ENCODE measurements at regions not wholly inside any gene's neighbourhood (a gene's known extent, or its start where the extent isn't known, plus 50 kb on each side); places are given as distances from the start of the nearest gene placed in this dataset.
"Not testable (repeated sequence)": the region's sequence is repeated elsewhere in the genome, so short reads cannot be mapped to it uniquely, and the experiment has no call there.

GRCh38 chr2:91770046-91770575 is 3078.6 kb downstream of the RPIA start:
- H3K27me3 Mint-ChIP-seq; H3K36me3 ChIP-seq (ENCODE audit: control insufficient read depth in 2 of 2, extremely low read depth in 1 of 2, insufficient read depth in 1 of 2, low read length in 1 of 2); H3K9me3 ChIP-seq; H3K4me1 ChIP-seq (ENCODE audit: control insufficient read depth in 1 of 2, extremely low read depth in 1 of 2, insufficient read depth in 2 of 2, low read length in 2 of 2); H3K36me3 Mint-ChIP-seq; H3K4me3 ChIP-seq (ENCODE audit: control insufficient read depth in 1 of 2, extremely low read depth in 1 of 2, low read length in 1 of 2); H3K4me1 Mint-ChIP-seq; H3K27ac Mint-ChIP-seq; POLR2A ChIA-PET; CTCF ChIA-PET; DNase-seq; H3K9me3 Mint-ChIP-seq; H3K27ac ChIP-seq (ENCODE audit: low read length); ATAC-seq (replicated peaks in 1 of 4); H3K27me3 ChIP-seq (replicated peaks in 1 of 2; ENCODE audit: control insufficient read depth in 2 of 2, extremely low read depth in 1 of 2, insufficient read depth in 2 of 2, low read length in 1 of 2); H3K4me3 Mint-ChIP-seq: not testable (repeated sequence)
- WGBS (ENCODE audit: insufficient coverage): 50% methylated on average over 2 of the region's 8 CpGs

GRCh38 chr2:91771604-91772003 is 3080.1 kb downstream of the RPIA start:
- H3K27ac ChIP-seq (ENCODE audit: low read length); H3K4me1 ChIP-seq (ENCODE audit: control insufficient read depth in 1 of 2, extremely low read depth in 1 of 2, insufficient read depth in 2 of 2, low read length in 2 of 2); H3K27me3 Mint-ChIP-seq; H3K27ac Mint-ChIP-seq; DNase-seq; H3K9me3 ChIP-seq; H3K36me3 Mint-ChIP-seq; H3K4me3 ChIP-seq (ENCODE audit: control insufficient read depth in 1 of 2, extremely low read depth in 1 of 2, low read length in 1 of 2); CTCF ChIA-PET; H3K4me1 Mint-ChIP-seq; POLR2A ChIA-PET; H3K9me3 Mint-ChIP-seq; H3K27me3 ChIP-seq (replicated peaks in 1 of 2; ENCODE audit: control insufficient read depth in 2 of 2, extremely low read depth in 1 of 2, insufficient read depth in 2 of 2, low read length in 1 of 2); H3K36me3 ChIP-seq (ENCODE audit: control insufficient read depth in 2 of 2, extremely low read depth in 1 of 2, insufficient read depth in 1 of 2, low read length in 1 of 2); H3K4me3 Mint-ChIP-seq; ATAC-seq (replicated peaks in 1 of 4): not testable (repeated sequence)
- WGBS (ENCODE audit: insufficient coverage): 70% methylated on average over 2 of the region's 4 CpGs

GRCh38 chr2:91772240-91772937 is 3080.9 kb downstream of the RPIA start:
- H3K4me3 Mint-ChIP-seq: not testable (repeated sequence)

GRCh38 chr2:91773810-91774209 is 3082.3 kb downstream of the RPIA start:
- DNase-seq; H3K9me3 ChIP-seq; H3K36me3 ChIP-seq (ENCODE audit: control insufficient read depth in 2 of 2, extremely low read depth in 1 of 2, insufficient read depth in 1 of 2, low read length in 1 of 2); H3K36me3 Mint-ChIP-seq; H3K27me3 Mint-ChIP-seq; H3K4me1 ChIP-seq (ENCODE audit: control insufficient read depth in 1 of 2, extremely low read depth in 1 of 2, insufficient read depth in 2 of 2, low read length in 2 of 2); H3K9me3 Mint-ChIP-seq; CTCF ChIA-PET; H3K4me3 Mint-ChIP-seq; H3K4me3 ChIP-seq (ENCODE audit: control insufficient read depth in 1 of 2, extremely low read depth in 1 of 2, low read length in 1 of 2); H3K27ac Mint-ChIP-seq; POLR2A ChIA-PET; H3K4me1 Mint-ChIP-seq; ATAC-seq (replicated peaks in 1 of 4); H3K27me3 ChIP-seq (replicated peaks in 1 of 2; ENCODE audit: control insufficient read depth in 2 of 2, extremely low read depth in 1 of 2, insufficient read depth in 2 of 2, low read length in 1 of 2); H3K27ac ChIP-seq (ENCODE audit: low read length): not testable (repeated sequence)
- WGBS (ENCODE audit: insufficient coverage): no CpG with 5 or more reads among the region's 9 CpGs

More at GRCh38 chr2:91772240-91772937, 3080.9 kb downstream of the RPIA start:
- WGBS (ENCODE audit: insufficient coverage): no CpG with 5 or more reads among the region's 13 CpGs
- H3K9me3 Mint-ChIP-seq; CTCF ChIA-PET; H3K4me1 ChIP-seq (ENCODE audit: control insufficient read depth in 1 of 2, extremely low read depth in 1 of 2, insufficient read depth in 2 of 2, low read length in 2 of 2); H3K27ac ChIP-seq (ENCODE audit: low read length); DNase-seq; H3K27me3 ChIP-seq (replicated peaks in 1 of 2; ENCODE audit: control insufficient read depth in 2 of 2, extremely low read depth in 1 of 2, insufficient read depth in 2 of 2, low read length in 1 of 2); H3K4me3 ChIP-seq (ENCODE audit: control insufficient read depth in 1 of 2, extremely low read depth in 1 of 2, low read length in 1 of 2); POLR2A ChIA-PET; H3K27me3 Mint-ChIP-seq; H3K27ac Mint-ChIP-seq; H3K36me3 ChIP-seq (ENCODE audit: control insufficient read depth in 2 of 2, extremely low read depth in 1 of 2, insufficient read depth in 1 of 2, low read length in 1 of 2); H3K36me3 Mint-ChIP-seq; H3K4me1 Mint-ChIP-seq; H3K9me3 ChIP-seq; ATAC-seq (replicated peaks in 1 of 4): not testable (repeated sequence)

- H3K4me3 Mint-ChIP-seq; H3K27ac ChIP-seq (ENCODE audit: low read length); H3K36me3 ChIP-seq (ENCODE audit: control insufficient read depth in 2 of 2, extremely low read depth in 1 of 2, insufficient read depth in 1 of 2, low read length in 1 of 2); H3K36me3 Mint-ChIP-seq; POLR2A ChIA-PET; H3K27me3 Mint-ChIP-seq; H3K9me3 Mint-ChIP-seq; DNase-seq; H3K4me1 ChIP-seq (ENCODE audit: control insufficient read depth in 1 of 2, extremely low read depth in 1 of 2, insufficient read depth in 2 of 2, low read length in 2 of 2); H3K27me3 ChIP-seq (replicated peaks in 1 of 2; ENCODE audit: control insufficient read depth in 2 of 2, extremely low read depth in 1 of 2, insufficient read depth in 2 of 2, low read length in 1 of 2); H3K27ac Mint-ChIP-seq; CTCF ChIA-PET; H3K9me3 ChIP-seq; ATAC-seq (replicated peaks in 1 of 4); H3K4me1 Mint-ChIP-seq; H3K4me3 ChIP-seq (ENCODE audit: control insufficient read depth in 1 of 2, extremely low read depth in 1 of 2, low read length in 1 of 2): not testable (repeated sequence)
- WGBS (ENCODE audit: insufficient coverage): 58% methylated on average over 3 of the region's 4 CpGs
Measured at GRCh38 chr2:91775193-91775592, 3083.7 kb downstream of the RPIA start.

- no CpG with 5 or more reads among the region's 14 CpGs for WGBS (ENCODE audit: insufficient coverage)
- ATAC-seq (replicated peaks in 1 of 4); DNase-seq; H3K27ac ChIP-seq (ENCODE audit: low read length); H3K4me1 Mint-ChIP-seq; H3K9me3 Mint-ChIP-seq; H3K4me3 Mint-ChIP-seq; H3K36me3 Mint-ChIP-seq; H3K27me3 ChIP-seq (replicated peaks in 1 of 2; ENCODE audit: control insufficient read depth in 2 of 2, extremely low read depth in 1 of 2, insufficient read depth in 2 of 2, low read length in 1 of 2); CTCF ChIA-PET; H3K4me3 ChIP-seq (ENCODE audit: control insufficient read depth in 1 of 2, extremely low read depth in 1 of 2, low read length in 1 of 2); H3K27me3 Mint-ChIP-seq; H3K27ac Mint-ChIP-seq; POLR2A ChIA-PET; H3K9me3 ChIP-seq; H3K36me3 ChIP-seq (ENCODE audit: control insufficient read depth in 2 of 2, extremely low read depth in 1 of 2, insufficient read depth in 1 of 2, low read length in 1 of 2); H3K4me1 ChIP-seq (ENCODE audit: control insufficient read depth in 1 of 2, extremely low read depth in 1 of 2, insufficient read depth in 2 of 2, low read length in 2 of 2): not testable (repeated sequence)
Measured at GRCh38 chr2:91780324-91780723, 3088.9 kb downstream of the RPIA start.

- H3K27ac Mint-ChIP-seq; H3K27me3 Mint-ChIP-seq; H3K4me1 ChIP-seq (ENCODE audit: control insufficient read depth in 1 of 2, extremely low read depth in 1 of 2, insufficient read depth in 2 of 2, low read length in 2 of 2); H3K36me3 Mint-ChIP-seq; H3K9me3 ChIP-seq; POLR2A ChIA-PET; H3K4me1 Mint-ChIP-seq; ATAC-seq (replicated peaks in 1 of 4); CTCF ChIA-PET; H3K4me3 Mint-ChIP-seq; H3K36me3 ChIP-seq (ENCODE audit: control insufficient read depth in 2 of 2, extremely low read depth in 1 of 2, insufficient read depth in 1 of 2, low read length in 1 of 2); H3K27ac ChIP-seq (ENCODE audit: low read length); H3K27me3 ChIP-seq (replicated peaks in 1 of 2; ENCODE audit: control insufficient read depth in 2 of 2, extremely low read depth in 1 of 2, insufficient read depth in 2 of 2, low read length in 1 of 2); H3K4me3 ChIP-seq (ENCODE audit: control insufficient read depth in 1 of 2, extremely low read depth in 1 of 2, low read length in 1 of 2); H3K9me3 Mint-ChIP-seq: not testable (repeated sequence)
- WGBS (ENCODE audit: insufficient coverage): 0% methylated on average over 3 of the region's 60 CpGs
- DNase-seq: peak in 1 of 35 experiments; percentile 0
Measured at GRCh38 chr2:91809391-91809790, 3061.8 kb upstream of the TEKT4 start.
